ENCODE measurements at regions not wholly inside any gene's neighbourhood (a gene's known extent, or its start where the extent isn't known, plus 50 kb on each side); places are given as distances from the start of the nearest gene placed in this dataset.

GRCh38 chr12:88399811-88400210 lies 180.5 kb downstream of the KITLG start:
- Histone ChIP-seq H3K4ac (ENCODE audit: low read depth in 1 of 2, low read length in 2 of 2) (no peak overlapping the region), H3K36me3 (ENCODE audit: control insufficient read depth in 1 of 2, insufficient read depth in 2 of 2, low read depth in 1 of 2, low read length in 2 of 2) (no peaks in the 10 kb centered on the region), H3K27me3 (ENCODE audit: control insufficient read depth in 1 of 2, insufficient read depth in 1 of 2, low read length in 2 of 2) (no peaks in the 10 kb centered on the region), H3K23ac (ENCODE audit: low read length in 2 of 2) (no peak overlapping the region), H3K14ac (ENCODE audit: low read length in 2 of 2) (no peak overlapping the region), H3K4me3 (ENCODE audit: insufficient read depth in 1 of 2, low read depth in 1 of 2, low read length in 2 of 2) (no peak overlapping the region), H3K18ac (ENCODE audit: low read depth in 1 of 2, low read length in 2 of 2) (no peak overlapping the region), H2BK12ac (ENCODE audit: low read length in 2 of 2) (no peak overlapping the region), H2AK5ac (ENCODE audit: low read length, severe bottlenecking) (no peak overlapping the region), H3K4me1 (ENCODE audit: control insufficient read depth, insufficient read depth, low read depth, low read length) (no peaks in the 10 kb centered on the region), H2BK5ac (ENCODE audit: low read depth, low read length, poor library complexity, severe bottlenecking) (no peak overlapping the region), H3K79me1 (replicated peaks; ENCODE audit: low read length, poor library complexity, severe bottlenecking) (no peaks in the 10 kb centered on the region), H2AFZ (ENCODE audit: low read depth, low read length) (no peak overlapping the region), H4K8ac (ENCODE audit: low read length) (no peak overlapping the region), H2BK120ac (ENCODE audit: low read depth, low read length) (no peak overlapping the region), H3K27ac (ENCODE audit: low read length, poor library complexity, severe bottlenecking) (no peak overlapping the region), H2BK15ac (ENCODE audit: low read depth, poor library complexity, severe bottlenecking) (no peak overlapping the region), H3K9ac (ENCODE audit: low read length) (no peak overlapping the region), H3K4me2 (ENCODE audit: low read length, poor library complexity, severe bottlenecking) (no peak overlapping the region), H4K91ac (ENCODE audit: low read length) (no peak overlapping the region), H3K9me3 (ENCODE audit: control insufficient read depth, low read length) (no peaks in the 10 kb centered on the region)
- DNase-seq, result no peak
- 90% methylated on average over 2 of the region's 2 CpGs for WGBS

- H3K4me3 ChIP-seq (ENCODE audit: insufficient read depth in 1 of 2, low read depth in 1 of 2, low read length in 2 of 2), result no peak overlapping the region
- no peak overlapping the region for H3K9ac ChIP-seq (ENCODE audit: low read length)
- H3K79me1 ChIP-seq (replicated peaks; ENCODE audit: low read length, poor library complexity, severe bottlenecking), result no peaks in the 10 kb centered on the region
- DNase-seq, result no peak
- no peak overlapping the region for H2BK5ac ChIP-seq (ENCODE audit: low read depth, low read length, poor library complexity, severe bottlenecking)
- no peak overlapping the region for H3K4ac ChIP-seq (ENCODE audit: low read depth in 1 of 2, low read length in 2 of 2)
- H3K4me2 ChIP-seq (ENCODE audit: low read length, poor library complexity, severe bottlenecking), result no peak overlapping the region
- H4K91ac ChIP-seq (ENCODE audit: low read length), result no peak overlapping the region
- no peaks in the 10 kb centered on the region for H3K9me3 ChIP-seq (ENCODE audit: control insufficient read depth, low read length)
- H3K27me3 ChIP-seq (ENCODE audit: control insufficient read depth in 1 of 2, insufficient read depth in 1 of 2, low read length in 2 of 2), result no peaks in the 10 kb centered on the region
- H3K27ac ChIP-seq (ENCODE audit: low read length, poor library complexity, severe bottlenecking), result no peak overlapping the region
- no peak overlapping the region for H4K8ac ChIP-seq (ENCODE audit: low read length)
- H2BK15ac ChIP-seq (ENCODE audit: low read depth, poor library complexity, severe bottlenecking), result no peak overlapping the region
- H3K36me3 ChIP-seq (ENCODE audit: control insufficient read depth in 1 of 2, insufficient read depth in 2 of 2, low read depth in 1 of 2, low read length in 2 of 2), result no peaks in the 10 kb centered on the region
- H2BK12ac ChIP-seq (ENCODE audit: low read length in 2 of 2), result no peak overlapping the region
- no peak overlapping the region for H2BK120ac ChIP-seq (ENCODE audit: low read depth, low read length)
- H3K14ac ChIP-seq (ENCODE audit: low read length in 2 of 2), result no peak overlapping the region
- no peak overlapping the region for H3K23ac ChIP-seq (ENCODE audit: low read length in 2 of 2)
- H2AK5ac ChIP-seq (ENCODE audit: low read length, severe bottlenecking), result no peak overlapping the region
- whole genome bisulfite sequencing, result 88% methylated on average over 1 of the region's 3 CpGs
- no peak overlapping the region for H3K18ac ChIP-seq (ENCODE audit: low read depth in 1 of 2, low read length in 2 of 2)
- H3K4me1 ChIP-seq (ENCODE audit: control insufficient read depth, insufficient read depth, low read depth, low read length), result no peaks in the 10 kb centered on the region
- H2AFZ ChIP-seq (ENCODE audit: low read depth, low read length), result no peak overlapping the region
Measured at GRCh38 chr12:88400302-88400701, 180.0 kb downstream of the KITLG start.

DNA sequence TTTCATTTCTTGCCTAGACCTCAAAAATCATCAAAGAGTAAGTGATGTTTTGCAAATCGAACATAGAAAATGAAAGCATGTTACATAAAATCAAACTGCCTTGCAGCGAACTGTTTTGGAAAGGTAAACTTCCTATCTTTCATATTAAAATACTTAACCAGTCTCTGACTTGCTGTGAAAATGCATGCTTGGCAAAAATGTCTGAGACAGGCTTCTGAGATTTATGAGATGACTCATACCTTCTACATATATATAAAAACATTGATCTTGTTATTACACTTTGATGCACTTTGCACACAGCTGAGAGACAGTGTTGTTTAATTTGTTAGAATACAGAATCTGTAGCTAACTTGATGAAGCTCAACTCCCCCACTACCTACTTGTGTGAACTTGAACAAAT lies 179.1 kb downstream of the KITLG start:
- no peak overlapping the region for H4K91ac ChIP-seq (ENCODE audit: low read length)
- H3K9ac ChIP-seq (ENCODE audit: low read length), result no peak overlapping the region
- no peaks in the 10 kb centered on the region for H3K27me3 ChIP-seq (ENCODE audit: control insufficient read depth in 1 of 2, insufficient read depth in 1 of 2, low read length in 2 of 2)
- H3K4me2 ChIP-seq (ENCODE audit: low read length, poor library complexity, severe bottlenecking), result no peak overlapping the region
- 100% methylated on average over 1 of the region's 2 CpGs for WGBS
- H2AK5ac ChIP-seq (ENCODE audit: low read length, severe bottlenecking), result no peak overlapping the region
- no peak overlapping the region for H3K4ac ChIP-seq (ENCODE audit: low read depth in 1 of 2, low read length in 2 of 2)
- no peak overlapping the region for H3K4me3 ChIP-seq (ENCODE audit: insufficient read depth in 1 of 2, low read depth in 1 of 2, low read length in 2 of 2)
- H2AFZ ChIP-seq (ENCODE audit: low read depth, low read length), result no peak overlapping the region
- no peak overlapping the region for H3K14ac ChIP-seq (ENCODE audit: low read length in 2 of 2)
- no peak overlapping the region for H2BK15ac ChIP-seq (ENCODE audit: low read depth, poor library complexity, severe bottlenecking)
- H4K8ac ChIP-seq (ENCODE audit: low read length), result no peak overlapping the region
- no peak for DNase-seq
- H2BK5ac ChIP-seq (ENCODE audit: low read depth, low read length, poor library complexity, severe bottlenecking), result no peak overlapping the region
- no peak overlapping the region for H3K23ac ChIP-seq (ENCODE audit: low read length in 2 of 2)
- no peaks in the 10 kb centered on the region for H3K4me1 ChIP-seq (ENCODE audit: control insufficient read depth, insufficient read depth, low read depth, low read length)
- H3K27ac ChIP-seq (ENCODE audit: low read length, poor library complexity, severe bottlenecking), result no peak overlapping the region
- H3K18ac ChIP-seq (ENCODE audit: low read depth in 1 of 2, low read length in 2 of 2), result no peak overlapping the region
- H2BK120ac ChIP-seq (ENCODE audit: low read depth, low read length), result no peak overlapping the region
- no peak overlapping the region for H2BK12ac ChIP-seq (ENCODE audit: low read length in 2 of 2)
- no peaks in the 10 kb centered on the region for H3K36me3 ChIP-seq (ENCODE audit: control insufficient read depth in 1 of 2, insufficient read depth in 2 of 2, low read depth in 1 of 2, low read length in 2 of 2)
- H3K9me3 ChIP-seq (ENCODE audit: control insufficient read depth, low read length), result no peaks in the 10 kb centered on the region
- H3K79me1 ChIP-seq (replicated peaks; ENCODE audit: low read length, poor library complexity, severe bottlenecking), result no peaks in the 10 kb centered on the region

DNA sequence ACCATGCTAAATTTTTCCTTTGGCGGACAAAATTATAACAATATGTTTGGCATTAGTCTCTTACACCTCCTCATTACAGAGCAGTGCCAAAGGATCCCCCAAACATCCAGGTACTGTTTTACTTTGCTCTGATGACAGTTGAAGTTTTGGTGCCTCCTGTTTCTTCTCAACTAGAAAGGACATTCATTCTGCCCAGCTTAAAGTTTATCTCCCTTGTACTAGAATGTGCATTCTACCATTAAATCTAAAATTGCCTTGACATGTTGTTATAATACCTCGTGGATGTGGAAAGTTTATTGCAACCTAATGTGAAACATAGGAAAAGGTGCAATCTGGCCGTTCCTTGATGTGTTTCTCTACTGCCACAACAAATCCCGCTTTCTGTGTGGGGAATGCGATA lies 173.4 kb downstream of the KITLG start:
- H3K18ac ChIP-seq (ENCODE audit: low read depth in 1 of 2, low read length in 2 of 2), result no peak overlapping the region
- H2BK120ac ChIP-seq (ENCODE audit: low read depth, low read length), result no peak overlapping the region
- H2AK5ac ChIP-seq (ENCODE audit: low read length, severe bottlenecking), result no peak overlapping the region
- H2BK15ac ChIP-seq (ENCODE audit: low read depth, poor library complexity, severe bottlenecking), result no peak overlapping the region
- H3K27me3 ChIP-seq (ENCODE audit: control insufficient read depth in 1 of 2, insufficient read depth in 1 of 2, low read length in 2 of 2), result no peaks in the 10 kb centered on the region
- no peak overlapping the region for H3K4me2 ChIP-seq (ENCODE audit: low read length, poor library complexity, severe bottlenecking)
- no peak overlapping the region for H3K27ac ChIP-seq (ENCODE audit: low read length, poor library complexity, severe bottlenecking)
- WGBS, result 61% methylated on average over 4 of the region's 5 CpGs
- no peak overlapping the region for H3K14ac ChIP-seq (ENCODE audit: low read length in 2 of 2)
- no peak for DNase-seq
- no peaks in the 10 kb centered on the region for H3K9me3 ChIP-seq (ENCODE audit: control insufficient read depth, low read length)
- no peak overlapping the region for H2BK12ac ChIP-seq (ENCODE audit: low read length in 2 of 2)
- no peak overlapping the region for H2BK5ac ChIP-seq (ENCODE audit: low read depth, low read length, poor library complexity, severe bottlenecking)
- H4K91ac ChIP-seq (ENCODE audit: low read length), result no peak overlapping the region
- no peaks in the 10 kb centered on the region for H3K79me1 ChIP-seq (replicated peaks; ENCODE audit: low read length, poor library complexity, severe bottlenecking)
- H3K9ac ChIP-seq (ENCODE audit: low read length), result no peak overlapping the region
- no peaks in the 10 kb centered on the region for H3K4me1 ChIP-seq (ENCODE audit: control insufficient read depth, insufficient read depth, low read depth, low read length)
- H3K23ac ChIP-seq (ENCODE audit: low read length in 2 of 2), result no peak overlapping the region
- H2AFZ ChIP-seq (ENCODE audit: low read depth, low read length), result no peak overlapping the region
- H3K36me3 ChIP-seq (ENCODE audit: control insufficient read depth in 1 of 2, insufficient read depth in 2 of 2, low read depth in 1 of 2, low read length in 2 of 2), result no peaks in the 10 kb centered on the region
- H4K8ac ChIP-seq (ENCODE audit: low read length), result no peak overlapping the region
- no peak overlapping the region for H3K4me3 ChIP-seq (ENCODE audit: insufficient read depth in 1 of 2, low read depth in 1 of 2, low read length in 2 of 2)
- no peak overlapping the region for H3K4ac ChIP-seq (ENCODE audit: low read depth in 1 of 2, low read length in 2 of 2)

Measured in mesenchymal stem cell (in vitro differentiated cells and primary cell).